HEK293T (cell line): ENCODE measurements at regions not wholly inside any gene's neighbourhood (a gene's known extent, or its start where the extent isn't known, plus 50 kb on each side); places are given as distances from the start of the nearest gene placed in this dataset.

Source experiments
- BHLHE40 ChIP-seq: fragments of 450-650 bp; IDR thresholded peaks from 2 replicates; pipeline ENCODE4 v1.6.1; 2016; ENCODE audit warnings: mild to moderate bottlenecking, moderate library complexity, borderline replicate concordance
- CTBP1 ChIP-seq: fragments of 450-650 bp; IDR thresholded peaks from 2 replicates; pipeline ENCODE4 v1.6.1; 2016; ENCODE audit warnings: borderline replicate concordance
- ELF4 ChIP-seq: fragments of 450-650 bp; IDR thresholded peaks from 2 replicates; pipeline ENCODE4 v1.6.1; 2017; ENCODE audit warnings: antibody characterized with exemption
- FOXA1 ChIP-seq: fragments of 450-650 bp; IDR thresholded peaks from 2 replicates; pipeline ENCODE4 v1.6.1; 2016; ENCODE audit warnings: mild to moderate bottlenecking
- FOXK2 ChIP-seq: fragments of 450-650 bp; IDR thresholded peaks from 2 replicates; pipeline ENCODE4 v1.6.1; 2016; ENCODE audit warnings: mild to moderate bottlenecking
- FOXM1 ChIP-seq: fragments of 450-650 bp; IDR thresholded peaks from 2 replicates; pipeline ENCODE4 v1.6.1; 2017; ENCODE audit warnings: mild to moderate bottlenecking, borderline replicate concordance
- L3MBTL2 ChIP-seq: fragments of 450-650 bp; conservative IDR thresholded peaks from 2 replicates; pipeline ENCODE4 v1.6.1; 2016; ENCODE audit warnings: mild to moderate bottlenecking
- LEF1 ChIP-seq: fragments of 450-650 bp; IDR thresholded peaks from 2 replicates; pipeline ENCODE4 v1.6.1; 2017; ENCODE audit warnings: mild to moderate bottlenecking, borderline replicate concordance
- NFRKB ChIP-seq: fragments of 450-650 bp; IDR thresholded peaks from 2 replicates; pipeline ENCODE4 v1.6.1; 2016; ENCODE audit warnings: mild to moderate bottlenecking, moderate library complexity
- PKNOX1 ChIP-seq: fragments of 450-650 bp; IDR thresholded peaks from 2 replicates; pipeline ENCODE4 v1.6.1; 2016
- SP1 ChIP-seq: fragments of 450-650 bp; IDR thresholded peaks from 2 replicates; pipeline ENCODE4 v1.6.1; 2017
- SUZ12 ChIP-seq: fragments of 450-650 bp; IDR thresholded peaks from 2 replicates; pipeline ENCODE4 v1.6.1; 2016; ENCODE audit warnings: mild to moderate bottlenecking

GRCh38 chr2:204205538-204205937, 269.0 kb downstream of the ICOS start:
- TF ChIP-seq SUZ12 = no peak
- TF ChIP-seq PKNOX1 = no peak
- no peak for TF ChIP-seq SP1
- no peak for TF ChIP-seq NFRKB
- TF ChIP-seq FOXM1 = no peak
- no peak for TF ChIP-seq FOXK2
- TF ChIP-seq ELF4 = no peak
- no peak for TF ChIP-seq CTBP1
- TF ChIP-seq FOXA1 = no peak
- TF ChIP-seq L3MBTL2 = no peak
- no peak for TF ChIP-seq LEF1
- no peak for TF ChIP-seq BHLHE40
